Karpas-422 (cell line): ENCODE measurements at regions not wholly inside any gene's neighbourhood (a gene's known extent, or its start where the extent isn't known, plus 50 kb on each side); places are given as distances from the start of the nearest gene placed in this dataset.

Experiments
- DNase-seq: peaks from one replicate; pipeline ENCODE4 v3.0.0-alpha.2; 2015
- H2AFZ ChIP-seq: fragments of 200-600 bp; sonication (generic); 2 replicates; pipeline ENCODE4 v1.6.1; 2014; ENCODE audit warnings: antibody characterized with exemption, low read length, mixed read lengths
- H3K27ac ChIP-seq: fragments of 200-600 bp; sonication (generic); 2 replicates; pipeline ENCODE4 v1.5.1; 2014; ENCODE audit warnings: mild to moderate bottlenecking, low read length, moderate library complexity
- H3K27me3 ChIP-seq: fragments of 200-600 bp; sonication (generic); 2 replicates; pipeline ENCODE4 v1.6.1; 2014; ENCODE audit warnings: low read length, mixed read lengths
- H3K36me3 ChIP-seq: fragments of 200-600 bp; sonication (generic); 2 replicates; pipeline ENCODE4 v1.6.1; 2014; ENCODE audit warnings: low read length, mixed read lengths; ENCODE audit not compliant: insufficient read depth
- H3K4me1 ChIP-seq: fragments of 200-600 bp; sonication (generic); 2 replicates; pipeline ENCODE4 v1.6.1; 2014; ENCODE audit warnings: mild to moderate bottlenecking, low read length, mixed read lengths
- H3K4me2 ChIP-seq: fragments of 200-600 bp; sonication (generic); 2 replicates; pipeline ENCODE4 v1.6.1; 2014; ENCODE audit warnings: low read length, low read depth, mild to moderate bottlenecking; ENCODE audit not compliant: poor library complexity, severe bottlenecking
- H3K4me3 ChIP-seq: fragments of 200-600 bp; sonication (generic); 2 replicates; pipeline ENCODE4 v1.5.1; 2014; ENCODE audit warnings: mild to moderate bottlenecking, antibody characterized with exemption, low read length, mixed read lengths
- H3K79me2 ChIP-seq: fragments of 200-600 bp; sonication (generic); 2 replicates; pipeline ENCODE4 v1.6.1; 2014; ENCODE audit warnings: mild to moderate bottlenecking, low read length, mixed read lengths
- H3K9ac ChIP-seq: fragments of 200-600 bp; sonication (generic); 2 replicates; pipeline ENCODE4 v1.6.0; 2014; ENCODE audit warnings: low read length
- H3K9me2 ChIP-seq: fragments of 200-600 bp; sonication (generic), shearing (Covaris generic); replicated peaks from 2 replicates; pipeline ENCODE4 v1.6.0; 2014; ENCODE audit warnings: mild to moderate bottlenecking, low read length, moderate library complexity; ENCODE audit not compliant: insufficient read depth
- H3K9me3 ChIP-seq: fragments of 300-700, 200-600 bp; sonication (generic); 2 replicates; pipeline ENCODE4 v1.6.1; 2014; ENCODE audit warnings: low read length, mixed read lengths
- H4K20me1 ChIP-seq: fragments of 200-600 bp; sonication (generic); 2 replicates; pipeline ENCODE4 v1.6.1; 2014; ENCODE audit warnings: mild to moderate bottlenecking, antibody characterized with exemption, low read length, low read depth; ENCODE audit not compliant: insufficient read depth

DNA sequence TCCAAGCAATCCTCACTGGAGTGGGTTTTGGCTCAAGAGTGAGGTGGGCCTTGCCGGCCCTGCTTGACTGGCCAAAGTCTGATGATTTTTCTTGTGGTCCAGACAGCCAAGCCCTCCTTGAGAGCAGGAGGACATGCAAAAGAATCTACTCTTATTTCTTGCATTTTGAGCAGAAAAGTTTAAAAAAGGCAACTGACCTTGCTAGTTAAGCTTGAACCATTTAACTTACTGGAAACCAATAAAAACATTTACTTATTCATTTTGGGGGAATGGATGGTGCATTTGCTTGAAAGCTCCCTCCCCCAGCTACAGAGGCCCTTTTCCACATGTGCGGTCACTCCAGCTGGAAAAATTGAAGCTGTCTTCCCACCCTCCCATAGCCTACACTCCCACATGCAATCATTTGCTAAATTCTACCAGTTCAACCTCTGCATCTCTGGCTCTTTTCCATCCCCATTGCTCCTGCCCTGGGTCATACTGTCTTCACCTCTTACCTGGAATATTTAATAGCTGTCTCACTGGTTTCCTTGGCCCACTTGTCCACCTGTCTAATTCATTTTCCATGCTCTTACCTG, 527.9 kb downstream of the DHX35 start:
- Histone ChIP-seq H4K20me1 (no peaks in the 10 kb centered on the region), H2AFZ (no peak overlapping the region), H3K4me2 (no peak overlapping the region), H3K36me3 (no peaks in the 10 kb centered on the region), H3K4me3 (no peak overlapping the region), H3K9me2 (no peaks in the 10 kb centered on the region), H3K27ac (no peak overlapping the region), H3K27me3 (no peaks in the 10 kb centered on the region), H3K9me3 (no peaks in the 10 kb centered on the region), H3K79me2 (no peaks in the 10 kb centered on the region), H3K4me1 (no peaks in the 10 kb centered on the region), H3K9ac (no peak overlapping the region)
- no peak for DNase-seq

DNA sequence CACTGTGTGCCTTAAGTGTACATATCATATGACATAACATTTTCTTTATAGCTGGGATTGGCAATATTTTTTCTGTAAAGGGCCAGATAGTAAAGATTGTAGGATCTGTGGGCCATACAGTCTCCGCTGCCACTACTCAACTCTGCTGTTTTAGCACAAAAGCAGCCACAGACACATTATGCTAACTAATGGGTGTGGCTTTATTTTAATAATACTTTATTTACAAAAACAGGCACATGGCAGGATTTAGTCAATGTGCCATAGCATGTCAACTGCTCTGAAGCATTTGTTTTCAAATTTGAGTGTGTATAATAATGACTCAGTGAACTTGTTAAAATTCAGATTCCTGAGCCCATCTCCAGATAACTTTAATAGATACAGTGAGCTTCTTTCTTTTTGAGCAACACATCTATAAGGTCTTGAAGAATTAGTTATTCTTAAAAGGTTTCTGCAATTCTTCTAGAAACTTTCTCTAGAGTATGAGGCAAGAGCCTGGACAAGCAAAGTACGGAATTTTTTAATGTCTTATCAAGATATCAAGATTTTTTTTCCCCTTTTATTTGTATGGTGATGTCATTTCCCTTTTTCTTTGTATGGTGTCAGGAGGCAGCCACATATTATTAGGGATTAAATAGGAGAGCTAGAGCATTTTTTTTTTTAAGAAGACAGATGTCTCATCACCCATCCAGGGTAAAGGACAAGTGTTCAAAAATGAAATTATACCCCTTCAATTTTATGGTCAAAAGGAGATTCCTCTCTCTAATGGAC, 518.3 kb downstream of the DHX35 start:
- Histone ChIP-seq H3K36me3 (no peaks in the 10 kb centered on the region), H3K9ac (no peak overlapping the region), H3K9me3 (no peaks in the 10 kb centered on the region), H4K20me1 (no peaks in the 10 kb centered on the region), H3K27me3 (no peaks in the 10 kb centered on the region), H3K4me3 (no peak overlapping the region), H3K79me2 (no peaks in the 10 kb centered on the region), H3K4me1 (no peaks in the 10 kb centered on the region), H3K4me2 (no peak overlapping the region), H2AFZ (no peak overlapping the region), H3K9me2 (no peaks in the 10 kb centered on the region), H3K27ac (no peak overlapping the region)
- no peak for DNase-seq

DNA sequence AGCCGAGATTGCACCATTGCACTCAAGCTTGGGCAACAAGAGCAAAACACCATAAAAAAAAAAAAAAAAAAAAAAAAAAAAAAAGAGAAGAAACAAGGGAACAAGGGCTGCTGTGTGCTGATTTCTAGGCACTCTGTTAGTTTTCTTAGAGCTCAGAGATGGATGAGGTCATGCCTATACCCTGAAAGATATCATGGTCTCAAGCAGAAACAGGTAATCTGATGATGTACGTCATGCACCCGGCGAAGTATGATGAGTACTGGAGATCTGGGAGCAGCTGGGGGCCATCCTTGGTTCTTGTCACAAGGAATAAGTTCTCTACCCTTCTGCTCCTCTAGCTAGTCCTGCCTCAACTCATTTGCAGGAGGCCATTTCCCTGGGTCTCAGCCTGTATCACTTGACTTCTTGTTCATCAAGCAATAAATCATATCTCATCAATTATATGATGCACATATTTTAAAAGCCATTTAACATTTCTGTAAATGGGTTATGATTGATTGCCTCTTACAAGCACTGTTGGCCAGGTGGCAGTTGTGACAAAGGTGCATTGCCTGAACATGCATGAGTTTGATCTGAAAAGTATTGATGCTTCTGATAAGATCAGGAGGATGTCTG, 517.2 kb downstream of the DHX35 start:
- H2AFZ ChIP-seq, result no peak overlapping the region
- no peaks in the 10 kb centered on the region for H3K9me2 ChIP-seq
- H3K4me1 ChIP-seq, result no peaks in the 10 kb centered on the region
- H3K27ac ChIP-seq, result no peak overlapping the region
- no peak overlapping the region for H3K9ac ChIP-seq
- no peak overlapping the region for H3K4me3 ChIP-seq
- no peaks in the 10 kb centered on the region for H3K27me3 ChIP-seq
- no peak for DNase-seq
- H3K4me2 ChIP-seq, result no peak overlapping the region
- no peaks in the 10 kb centered on the region for H3K79me2 ChIP-seq
- H4K20me1 ChIP-seq, result no peaks in the 10 kb centered on the region
- H3K36me3 ChIP-seq, result no peaks in the 10 kb centered on the region
- no peaks in the 10 kb centered on the region for H3K9me3 ChIP-seq

DNA sequence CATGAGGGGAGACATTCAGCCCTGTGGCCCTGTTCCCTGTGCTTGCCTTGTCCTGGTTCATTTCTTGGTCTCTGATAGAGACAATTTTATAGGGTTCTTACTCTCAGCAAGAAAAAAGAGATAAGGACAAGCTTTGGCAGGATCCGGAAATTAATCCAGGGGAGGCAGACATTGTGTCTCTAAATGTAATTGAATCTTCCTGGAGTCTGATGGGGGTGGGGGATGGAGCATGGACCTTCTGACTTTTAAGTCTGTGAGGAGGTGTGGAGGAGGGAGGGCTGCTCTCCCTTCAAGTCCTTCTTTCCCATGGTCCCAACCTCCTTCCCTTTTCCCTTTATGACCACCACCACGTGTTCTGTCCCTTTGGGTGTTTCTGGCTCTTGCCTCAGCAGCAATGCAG, 512.7 kb downstream of the DHX35 start:
- Histone ChIP-seq H3K27ac (no peak overlapping the region), H3K79me2 (no peaks in the 10 kb centered on the region), H3K36me3 (no peaks in the 10 kb centered on the region), H4K20me1 (no peaks in the 10 kb centered on the region), H3K4me1 (no peaks in the 10 kb centered on the region), H3K4me2 (no peak overlapping the region), H3K27me3 (no peaks in the 10 kb centered on the region), H3K9me2 (no peaks in the 10 kb centered on the region), H3K4me3 (no peak overlapping the region), H2AFZ (no peak overlapping the region), H3K9ac (no peak overlapping the region), H3K9me3 (no peaks in the 10 kb centered on the region)
- no peak for DNase-seq

DNA sequence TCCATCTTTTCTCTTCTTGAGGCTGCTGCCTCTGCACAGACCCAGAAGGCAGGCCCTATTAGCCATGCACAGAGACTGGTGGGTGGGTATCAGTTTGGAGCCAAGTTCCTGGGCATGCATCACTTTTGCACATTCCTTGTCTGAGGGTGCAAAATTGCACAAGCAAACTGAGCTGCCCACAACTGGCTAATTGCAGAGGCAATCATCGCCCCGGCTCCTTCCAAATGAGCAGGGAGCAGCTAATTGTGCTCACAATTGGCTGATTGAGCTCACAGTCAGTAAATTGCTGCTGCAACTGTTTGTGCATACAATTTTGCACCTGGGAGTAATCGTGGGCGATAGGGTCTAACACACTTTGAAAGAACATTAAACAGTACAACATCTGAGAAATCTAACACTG, 511.4 kb downstream of the DHX35 start:
- H3K36me3 ChIP-seq, result no peaks in the 10 kb centered on the region
- H3K27ac ChIP-seq, result no peak overlapping the region
- H3K9ac ChIP-seq, result no peak overlapping the region
- no peak overlapping the region for H3K4me3 ChIP-seq
- H3K27me3 ChIP-seq, result no peaks in the 10 kb centered on the region
- no peaks in the 10 kb centered on the region for H3K79me2 ChIP-seq
- H3K9me2 ChIP-seq, result no peaks in the 10 kb centered on the region
- no peaks in the 10 kb centered on the region for H4K20me1 ChIP-seq
- no peak for DNase-seq
- H3K4me1 ChIP-seq, result no peaks in the 10 kb centered on the region
- H2AFZ ChIP-seq, result no peak overlapping the region
- no peak overlapping the region for H3K4me2 ChIP-seq
- no peaks in the 10 kb centered on the region for H3K9me3 ChIP-seq

DNA sequence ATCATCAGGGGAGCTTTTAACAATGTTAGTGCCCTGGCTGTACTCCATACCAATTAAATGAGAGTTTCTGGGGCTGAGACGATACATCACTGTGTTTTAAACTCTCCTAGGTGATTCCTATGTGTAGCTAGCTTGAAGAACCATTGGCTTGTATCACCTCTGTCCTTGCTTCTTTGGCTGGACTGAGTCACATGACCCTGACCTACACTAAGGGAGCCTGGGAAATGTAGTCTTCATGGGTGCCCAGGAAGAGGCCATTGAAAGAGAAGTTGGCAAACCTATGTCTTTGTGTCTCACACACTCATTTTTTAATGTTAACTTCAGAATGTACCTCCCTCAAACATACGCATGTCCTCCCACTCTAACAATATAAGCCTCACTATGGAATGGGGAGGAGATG, 506.6 kb downstream of the DHX35 start:
- Histone ChIP-seq H3K27me3 (no peaks in the 10 kb centered on the region), H3K36me3 (no peaks in the 10 kb centered on the region), H3K4me3 (no peak overlapping the region), H3K27ac (no peak overlapping the region), H3K9me3 (no peaks in the 10 kb centered on the region), H3K79me2 (no peaks in the 10 kb centered on the region), H3K9ac (no peak overlapping the region), H3K4me1 (no peaks in the 10 kb centered on the region), H4K20me1 (no peaks in the 10 kb centered on the region), H2AFZ (peak overlapping the region; percentile 34; the same call in 1 of the 2 replicates), H3K9me2 (no peaks in the 10 kb centered on the region), H3K4me2 (no peak overlapping the region)
- peak; percentile 70 for DNase-seq

DNA sequence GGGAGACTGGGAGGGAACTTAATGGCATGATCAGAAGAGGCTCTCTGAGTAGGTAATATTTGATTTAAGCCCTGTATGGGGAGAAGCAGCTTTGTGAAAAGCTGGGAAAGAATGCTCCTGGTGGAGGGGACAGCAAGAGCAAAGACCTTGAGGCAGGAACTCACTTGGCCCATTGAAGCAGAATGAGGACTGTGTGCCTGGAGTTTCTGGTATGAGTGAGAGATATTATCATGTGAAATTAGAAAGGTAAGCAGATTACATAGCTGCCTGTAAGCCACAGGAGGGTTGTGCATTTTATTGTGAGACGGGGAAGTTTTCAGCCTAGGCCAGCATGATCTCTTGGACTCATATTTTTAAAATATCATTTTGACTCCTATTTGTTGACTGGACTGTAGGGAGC, 502.1 kb downstream of the DHX35 start:
- H3K9me3 ChIP-seq, result no peaks in the 10 kb centered on the region
- no peaks in the 10 kb centered on the region for H3K79me2 ChIP-seq
- no peak for DNase-seq
- H3K27ac ChIP-seq, result no peak overlapping the region
- 0 out of 2 replicates have a peak, but pooled peaks cover 3% of the 10 kb centered on the region for H3K4me1 ChIP-seq
- no peak overlapping the region for H3K4me3 ChIP-seq
- no peak overlapping the region for H3K9ac ChIP-seq
- no peaks in the 10 kb centered on the region for H3K9me2 ChIP-seq
- no peak overlapping the region for H2AFZ ChIP-seq
- no peaks in the 10 kb centered on the region for H3K36me3 ChIP-seq
- no peak overlapping the region for H3K4me2 ChIP-seq
- H3K27me3 ChIP-seq, result no peaks in the 10 kb centered on the region
- no peaks in the 10 kb centered on the region for H4K20me1 ChIP-seq

DNA sequence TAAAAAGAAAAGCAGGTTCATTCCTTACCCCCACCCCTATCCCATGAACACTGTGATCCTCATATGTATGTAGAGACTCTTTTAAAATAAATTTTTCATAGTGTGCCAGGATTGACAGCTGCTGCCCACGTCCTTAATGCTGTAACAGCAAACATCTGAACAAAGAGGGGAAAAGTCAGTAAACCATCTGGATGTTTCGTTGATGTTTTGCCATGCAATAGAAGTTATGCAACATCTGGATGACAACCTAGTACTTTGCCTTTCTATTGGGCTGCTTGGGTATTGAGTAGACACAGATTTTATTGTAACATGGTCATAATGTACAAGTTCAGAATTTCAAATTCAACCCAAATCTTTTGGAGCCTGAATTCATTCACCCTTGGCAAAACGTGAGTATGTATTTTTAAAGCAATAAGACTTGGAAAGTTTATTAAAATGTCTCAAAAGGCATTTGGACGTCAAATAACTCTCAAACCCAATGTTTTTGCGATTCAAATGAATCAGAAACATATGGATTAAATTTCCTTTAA, 500.3 kb downstream of the DHX35 start:
- H3K36me3 ChIP-seq, result no peaks in the 10 kb centered on the region
- peak; percentile 35 for DNase-seq
- H3K4me1 ChIP-seq, result 0 out of 2 replicates have a peak, but pooled peaks cover 3% of the 10 kb centered on the region
- no peak overlapping the region for H3K4me2 ChIP-seq
- peak overlapping the region; percentile 26; the same call in 1 of the 2 replicates for H2AFZ ChIP-seq
- H3K4me3 ChIP-seq, result no peak overlapping the region
- H3K79me2 ChIP-seq, result no peaks in the 10 kb centered on the region
- no peaks in the 10 kb centered on the region for H4K20me1 ChIP-seq
- H3K9ac ChIP-seq, result no peak overlapping the region
- H3K27me3 ChIP-seq, result no peaks in the 10 kb centered on the region
- H3K9me2 ChIP-seq, result no peaks in the 10 kb centered on the region
- no peak overlapping the region for H3K27ac ChIP-seq
- no peaks in the 10 kb centered on the region for H3K9me3 ChIP-seq
